ENCODE measurements at regions not wholly inside any gene's neighbourhood (a gene's known extent, or its start where the extent isn't known, plus 50 kb on each side); places are given as distances from the start of the nearest gene placed in this dataset.

- Histone ChIP-seq H2AFZ (ENCODE audit: low read length) (no peak overlapping the region), H4K20me1 (ENCODE audit: insufficient read depth, low read length, poor library complexity, severe bottlenecking) (no peaks in the 10 kb centered on the region), H3K36me3 (ENCODE audit: insufficient read depth, low read length) (no peaks in the 10 kb centered on the region), H3K4me1 (ENCODE audit: insufficient read depth, low read length, poor library complexity, severe bottlenecking) (no peaks in the 10 kb centered on the region), H3K4me3 (ENCODE audit: low read length, poor library complexity, severe bottlenecking) (no peak overlapping the region), H3K9ac (ENCODE audit: low read depth, low read length, poor library complexity, severe bottlenecking) (no peak overlapping the region), H3K9me2 (replicated peaks; ENCODE audit: low read depth, low read length) (no peaks in the 10 kb centered on the region), H3F3A (ENCODE audit: low read depth) (no peaks in the 10 kb centered on the region), H3K27me3 (ENCODE audit: insufficient read depth, low read length, poor library complexity, severe bottlenecking) (no peaks in the 10 kb centered on the region), H3K4me2 (ENCODE audit: low read depth, low read length, poor library complexity, severe bottlenecking) (no peak overlapping the region), H3K9me3 (ENCODE audit: insufficient read depth, low read depth, low read length) (no peaks in the 10 kb centered on the region), H3K79me2 (ENCODE audit: insufficient read depth, low read length) (no peaks in the 10 kb centered on the region)
- no peak for TF ChIP-seq EZH2phosphoT487 (IDR thresholded peaks at IDR 0.05; ENCODE audit: borderline replicate concordance)
- TF ChIP-seq, protein P1, sequence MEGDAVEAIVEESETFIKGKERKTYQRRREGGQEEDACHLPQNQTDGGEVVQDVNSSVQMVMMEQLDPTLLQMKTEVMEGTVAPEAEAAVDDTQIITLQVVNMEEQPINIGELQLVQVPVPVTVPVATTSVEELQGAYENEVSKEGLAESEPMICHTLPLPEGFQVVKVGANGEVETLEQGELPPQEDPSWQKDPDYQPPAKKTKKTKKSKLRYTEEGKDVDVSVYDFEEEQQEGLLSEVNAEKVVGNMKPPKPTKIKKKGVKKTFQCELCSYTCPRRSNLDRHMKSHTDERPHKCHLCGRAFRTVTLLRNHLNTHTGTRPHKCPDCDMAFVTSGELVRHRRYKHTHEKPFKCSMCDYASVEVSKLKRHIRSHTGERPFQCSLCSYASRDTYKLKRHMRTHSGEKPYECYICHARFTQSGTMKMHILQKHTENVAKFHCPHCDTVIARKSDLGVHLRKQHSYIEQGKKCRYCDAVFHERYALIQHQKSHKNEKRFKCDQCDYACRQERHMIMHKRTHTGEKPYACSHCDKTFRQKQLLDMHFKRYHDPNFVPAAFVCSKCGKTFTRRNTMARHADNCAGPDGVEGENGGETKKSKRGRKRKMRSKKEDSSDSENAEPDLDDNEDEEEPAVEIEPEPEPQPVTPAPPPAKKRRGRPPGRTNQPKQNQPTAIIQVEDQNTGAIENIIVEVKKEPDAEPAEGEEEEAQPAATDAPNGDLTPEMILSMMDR (conservative IDR thresholded peaks at IDR 0.05; ENCODE audit: low read length): no peak
Observed at GRCh38 chrX:113529426-113530013, 688.9 kb upstream of the AMOT start.

DNA sequence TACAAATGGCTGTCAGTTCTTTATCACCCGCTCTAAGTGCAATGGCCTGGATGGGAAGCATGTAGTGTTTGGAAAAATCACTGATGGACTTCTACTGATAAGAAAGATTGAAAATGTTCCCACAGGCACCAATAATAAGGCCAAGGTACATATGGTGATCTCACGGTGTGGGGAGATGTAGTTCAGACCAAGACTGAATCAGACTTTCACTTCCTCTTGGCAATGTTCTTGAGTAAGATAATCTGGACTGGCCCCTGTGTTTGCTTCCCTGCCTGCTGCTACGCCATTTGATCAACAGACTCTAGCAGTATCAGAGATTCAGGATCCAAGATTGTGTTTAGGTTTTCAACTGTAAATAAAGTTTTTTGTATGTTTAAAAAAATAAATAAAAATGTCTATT lies 682.2 kb upstream of the AMOT start:
- H3K36me3 ChIP-seq (ENCODE audit: insufficient read depth, low read length): no peaks in the 10 kb centered on the region
- H3K4me2 ChIP-seq (ENCODE audit: low read depth, low read length, poor library complexity, severe bottlenecking): no peak overlapping the region
- no peaks in the 10 kb centered on the region for H3K4me1 ChIP-seq (ENCODE audit: insufficient read depth, low read length, poor library complexity, severe bottlenecking)
- no peaks in the 10 kb centered on the region for H3K9me3 ChIP-seq (ENCODE audit: insufficient read depth, low read depth, low read length)
- H2AFZ ChIP-seq (ENCODE audit: low read length): no peak overlapping the region
- H3K9ac ChIP-seq (ENCODE audit: low read depth, low read length, poor library complexity, severe bottlenecking): no peak overlapping the region
- H4K20me1 ChIP-seq (ENCODE audit: insufficient read depth, low read length, poor library complexity, severe bottlenecking): no peaks in the 10 kb centered on the region
- H3K4me3 ChIP-seq (ENCODE audit: low read length, poor library complexity, severe bottlenecking): no peak overlapping the region
- TF ChIP-seq EZH2phosphoT487 (IDR thresholded peaks at IDR 0.05; ENCODE audit: borderline replicate concordance): no peak
- TF ChIP-seq, protein P1 (conservative IDR thresholded peaks at IDR 0.05; ENCODE audit: low read length): no peak
- H3K79me2 ChIP-seq (ENCODE audit: insufficient read depth, low read length): no peaks in the 10 kb centered on the region
- no peaks in the 10 kb centered on the region for H3K27me3 ChIP-seq (ENCODE audit: insufficient read depth, low read length, poor library complexity, severe bottlenecking)
- no peaks in the 10 kb centered on the region for H3F3A ChIP-seq (ENCODE audit: low read depth)
- H3K9me2 ChIP-seq (replicated peaks; ENCODE audit: low read depth, low read length): no peaks in the 10 kb centered on the region

DNA sequence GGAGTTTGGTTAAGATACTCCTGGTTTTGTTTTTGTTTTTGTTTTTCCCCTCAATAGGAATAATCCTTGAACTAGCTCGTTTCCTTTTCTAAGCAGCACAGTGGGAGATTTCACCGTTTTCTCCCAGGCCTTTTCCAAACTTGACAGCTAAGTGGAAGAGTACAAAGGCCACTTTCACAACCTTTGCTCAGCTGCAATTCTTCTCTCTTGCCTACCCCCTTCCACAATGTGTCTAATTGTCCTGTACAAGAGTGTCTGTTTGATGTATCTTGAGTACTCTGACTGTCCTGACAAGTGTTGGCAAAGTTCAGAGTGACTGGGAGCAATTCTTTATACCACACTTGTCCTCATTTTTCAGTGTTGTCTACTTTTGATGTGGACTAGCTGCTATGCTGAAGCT lies 674.3 kb upstream of the AMOT start:
- Histone ChIP-seq H3K9me2 (replicated peaks; ENCODE audit: low read depth, low read length) (no peaks in the 10 kb centered on the region), H2AFZ (ENCODE audit: low read length) (no peak overlapping the region), H3F3A (ENCODE audit: low read depth) (no peaks in the 10 kb centered on the region), H3K4me2 (ENCODE audit: low read depth, low read length, poor library complexity, severe bottlenecking) (no peak overlapping the region), H3K4me1 (ENCODE audit: insufficient read depth, low read length, poor library complexity, severe bottlenecking) (peaks cover 9% of the 10 kb centered on the region), H3K9ac (ENCODE audit: low read depth, low read length, poor library complexity, severe bottlenecking) (no peak overlapping the region), H3K27me3 (ENCODE audit: insufficient read depth, low read length, poor library complexity, severe bottlenecking) (no peaks in the 10 kb centered on the region), H3K36me3 (ENCODE audit: insufficient read depth, low read length) (no peaks in the 10 kb centered on the region), H3K4me3 (ENCODE audit: low read length, poor library complexity, severe bottlenecking) (no peak overlapping the region), H3K79me2 (ENCODE audit: insufficient read depth, low read length) (no peaks in the 10 kb centered on the region), H4K20me1 (ENCODE audit: insufficient read depth, low read length, poor library complexity, severe bottlenecking) (no peaks in the 10 kb centered on the region), H3K9me3 (ENCODE audit: insufficient read depth, low read depth, low read length) (no peaks in the 10 kb centered on the region)
- no peak for TF ChIP-seq EZH2phosphoT487 (IDR thresholded peaks at IDR 0.05; ENCODE audit: borderline replicate concordance)
- TF ChIP-seq, protein P1 (conservative IDR thresholded peaks at IDR 0.05; ENCODE audit: low read length): no peak
